Caco-2 (cell line): ENCODE measurements at regions not wholly inside any gene's neighbourhood (a gene's known extent, or its start where the extent isn't known, plus 50 kb on each side); places are given as distances from the start of the nearest gene placed in this dataset.

Experiments used
- BruUV-seq: library from RNA; stranded (reverse); fragments of 400-500 nt; replicated peaks from 2 replicates; lab custom pipeline; 2021; lab: Mats Ljungman, UMichigan
- CTCF ChIA-PET: fragments of 300-600 bp; sonication (Branson Sonifier 250); formaldehyde crosslinking; loops from one replicate; lab custom pipeline; 2022; ENCODE audit warnings: antibody characterized with exemption; lab: Charles Lee
- POLR2A ChIA-PET: fragments of 300-600 bp; sonication (Branson Sonifier 250); formaldehyde crosslinking; loops from one replicate; lab custom pipeline; 2022; ENCODE audit warnings: antibody characterized with exemption; lab: Charles Lee
- DNase-seq, 2 experiments: peaks; one replicate each; pipeline versions ENCODE4 v3.0.0 to v3.0.0-alpha.2; 2020 to 2022
- H3K27me3 ChIP-seq: replicated peaks from 2 replicates; pipeline ENCODE4 v1.6.0; 2011; ENCODE audit warnings: low read length; ENCODE audit not compliant: control insufficient read depth, insufficient read depth
- H3K36me3 ChIP-seq: 2 replicates; pipeline ENCODE4 v1.5.1; 2011; ENCODE audit warnings: low read length; ENCODE audit not compliant: control insufficient read depth, insufficient read depth
- H3K4me1 ChIP-seq: fragments of 250-450 bp; sonication (Bioruptor Pico); 2 replicates; pipeline ENCODE4 v1.5.1; 2020; ENCODE audit warnings: mild to moderate bottlenecking
- H3K4me3 ChIP-seq: 2 replicates; pipeline ENCODE4 v1.5.1; 2011; ENCODE audit warnings: low read depth, mild to moderate bottlenecking, control low read depth, low read length
- H3K9me3 ChIP-seq: fragments of 250-450 bp; sonication (Bioruptor Pico); 2 replicates; pipeline ENCODE4 v1.5.1; 2020; ENCODE audit warnings: mild to moderate bottlenecking, moderate library complexity
- H3K27ac Mint-ChIP-seq: one replicate; pipeline ENCODE4 v1.8.0; 2022; ENCODE audit warnings: mixed read lengths; ENCODE audit not compliant: unreplicated experiment
- H3K27me3 Mint-ChIP-seq: one replicate; pipeline ENCODE4 v1.8.0; 2022; ENCODE audit warnings: mixed read lengths; ENCODE audit not compliant: insufficient read depth, unreplicated experiment
- H3K36me3 Mint-ChIP-seq: one replicate; pipeline ENCODE4 v1.8.0; 2022; ENCODE audit warnings: mild to moderate bottlenecking, mixed read lengths; ENCODE audit not compliant: insufficient read depth, unreplicated experiment
- H3K4me1 Mint-ChIP-seq: one replicate; pipeline ENCODE4 v1.8.0; 2022; ENCODE audit warnings: low read depth, mixed read lengths; ENCODE audit not compliant: unreplicated experiment
- H3K4me3 Mint-ChIP-seq: one replicate; pipeline ENCODE4 v1.8.0; 2022; ENCODE audit warnings: mild to moderate bottlenecking, moderate library complexity, mixed read lengths; ENCODE audit not compliant: unreplicated experiment
- H3K9me3 Mint-ChIP-seq: one replicate; pipeline ENCODE4 v1.8.0; 2022; ENCODE audit warnings: mixed read lengths; ENCODE audit not compliant: unreplicated experiment
- CTCF ChIP-seq, 2 experiments: fragments of 200-600 bp in 1 of 2; IDR thresholded peaks; 1 replicate in 1 of 2; 2 replicates in 1 of 2; pipeline versions ENCODE4 v1.5.1 to v1.8.0; 2011 to 2022; ENCODE audit warnings: antibody characterized with exemption in 1 of 2, control low read depth in 1 of 2, inconsistent platforms in 1 of 2, low read depth in 1 of 2, low read length in 1 of 2, mild to moderate bottlenecking in 1 of 2, moderate library complexity in 1 of 2; ENCODE audit not compliant: insufficient read depth in 1 of 2, severe bottlenecking in 1 of 2, unreplicated experiment in 1 of 2
- intact Hi-C: fragments of 100-400 bp; cut with micrococcal nuclease; formaldehyde crosslinking; loops from one replicate; pipeline ENCODE4 v1.10.0; 2022; ENCODE audit not compliant: unreplicated experiment

- POLR2A ChIA-PET: no interaction called here
- Histone ChIP-seq H3K27me3 (no peaks in the 10 kb centered on the region), H3K9me3 (no peaks in the 10 kb centered on the region), H3K4me1 (no peaks in the 10 kb centered on the region), H3K36me3 (no peaks in the 10 kb centered on the region), H3K4me3 (no peak overlapping the region)
- no peak for DNase-seq
- H3K4me1 Mint-ChIP-seq: no peaks in the 10 kb centered on the region
- BruUV-seq: no TSS peak
- no peaks in the 10 kb centered on the region for H3K27me3 Mint-ChIP-seq
- TF ChIP-seq CTCF (IDR thresholded peaks at IDR 0.05; ENCODE audit: insufficient read depth in 1 of 2, low read depth in 1 of 2, low read length in 1 of 2, severe bottlenecking in 1 of 2, unreplicated experiment in 1 of 2): no peak
- H3K36me3 Mint-ChIP-seq: no peaks in the 10 kb centered on the region
- H3K9me3 Mint-ChIP-seq: peaks cover 2% of the 10 kb centered on the region
- intact Hi-C loops: no loop called here
- CTCF ChIA-PET: no interaction called here
- no peak overlapping the region for H3K27ac Mint-ChIP-seq
- H3K4me3 Mint-ChIP-seq: no peak overlapping the region
Observed at GRCh38 chr5:104650313-104651055, 1087.9 kb upstream of the NUDT12 start.

GRCh38 chr5:104646416-104646815 is 1083.8 kb upstream of the NUDT12 start:
- Histone ChIP-seq H3K4me3 (no peak overlapping the region), H3K9me3 (no peaks in the 10 kb centered on the region), H3K27me3 (no peaks in the 10 kb centered on the region), H3K36me3 (no peaks in the 10 kb centered on the region), H3K4me1 (no peaks in the 10 kb centered on the region)
- ChIA-PET POLR2A (no interaction called here), CTCF (no interaction called here)
- BruUV-seq: no TSS peak
- H3K9me3 Mint-ChIP-seq: no peaks in the 10 kb centered on the region
- H3K4me3 Mint-ChIP-seq: no peak overlapping the region
- H3K27ac Mint-ChIP-seq: no peak overlapping the region
- no peaks in the 10 kb centered on the region for H3K36me3 Mint-ChIP-seq
- DNase-seq: no peak
- no peak for TF ChIP-seq CTCF (IDR thresholded peaks at IDR 0.05; ENCODE audit: insufficient read depth in 1 of 2, low read depth in 1 of 2, low read length in 1 of 2, severe bottlenecking in 1 of 2, unreplicated experiment in 1 of 2)
- H3K27me3 Mint-ChIP-seq: no peaks in the 10 kb centered on the region
- intact Hi-C loops: no loop called here
- no peaks in the 10 kb centered on the region for H3K4me1 Mint-ChIP-seq

- CTCF ChIA-PET: no interaction called here
- Mint-ChIP-seq H3K27ac (no peak overlapping the region), H3K27me3 (no peaks in the 10 kb centered on the region), H3K4me3 (no peak overlapping the region), H3K9me3 (no peaks in the 10 kb centered on the region), H3K4me1 (no peaks in the 10 kb centered on the region), H3K36me3 (no peaks in the 10 kb centered on the region)
- POLR2A ChIA-PET: no interaction called here
- intact Hi-C loops: no loop called here
- Histone ChIP-seq H3K36me3 (no peaks in the 10 kb centered on the region), H3K9me3 (no peaks in the 10 kb centered on the region), H3K4me1 (no peaks in the 10 kb centered on the region), H3K4me3 (no peak overlapping the region), H3K27me3 (no peaks in the 10 kb centered on the region)
- TF ChIP-seq CTCF (IDR thresholded peaks at IDR 0.05; ENCODE audit: insufficient read depth in 1 of 2, low read depth in 1 of 2, low read length in 1 of 2, severe bottlenecking in 1 of 2, unreplicated experiment in 1 of 2): no peak
- no TSS peak for BruUV-seq
- no peak for DNase-seq
Observed at GRCh38 chr5:104643320-104643719, 1080.7 kb upstream of the NUDT12 start.
